Nephron progenitor cell (in vitro differentiated cells): ENCODE measurements at regions not wholly inside any gene's neighbourhood (a gene's known extent, or its start where the extent isn't known, plus 50 kb on each side); places are given as distances from the start of the nearest gene placed in this dataset.

ENCODE experiments used
- DNase-seq: peaks from one replicate; pipeline ENCODE4 v3.0.0; 2021
- H3K27ac Mint-ChIP-seq: 2 replicates; pipeline ENCODE4 v1.8.0; 2021; ENCODE audit warnings: mild to moderate bottlenecking, moderate library complexity, mixed read lengths
- H3K27me3 Mint-ChIP-seq: 2 replicates; pipeline ENCODE4 v1.8.0; 2021; ENCODE audit warnings: mild to moderate bottlenecking, low read depth, mixed read lengths; ENCODE audit not compliant: poor library complexity
- H3K36me3 Mint-ChIP-seq: 2 replicates; pipeline ENCODE4 v1.8.0; 2021; ENCODE audit warnings: low read depth, mixed read lengths
- H3K4me1 Mint-ChIP-seq: 2 replicates; pipeline ENCODE4 v1.8.0; 2021; ENCODE audit warnings: mixed read lengths
- H3K4me3 Mint-ChIP-seq: 2 replicates; pipeline ENCODE4 v1.8.0; 2021; ENCODE audit warnings: mild to moderate bottlenecking, moderate library complexity, mixed read lengths
- H3K9me3 Mint-ChIP-seq: 2 replicates; pipeline ENCODE4 v1.8.0; 2021; ENCODE audit warnings: mild to moderate bottlenecking, moderate library complexity, mixed read lengths
- TF ChIP-seq, protein P1 (sequence below): fragments of 200-600 bp; sonication (generic); IDR thresholded peaks from 2 replicates; pipeline ENCODE4 v1.5.0; 2021; ENCODE audit warnings: antibody characterized with exemption

DNA sequence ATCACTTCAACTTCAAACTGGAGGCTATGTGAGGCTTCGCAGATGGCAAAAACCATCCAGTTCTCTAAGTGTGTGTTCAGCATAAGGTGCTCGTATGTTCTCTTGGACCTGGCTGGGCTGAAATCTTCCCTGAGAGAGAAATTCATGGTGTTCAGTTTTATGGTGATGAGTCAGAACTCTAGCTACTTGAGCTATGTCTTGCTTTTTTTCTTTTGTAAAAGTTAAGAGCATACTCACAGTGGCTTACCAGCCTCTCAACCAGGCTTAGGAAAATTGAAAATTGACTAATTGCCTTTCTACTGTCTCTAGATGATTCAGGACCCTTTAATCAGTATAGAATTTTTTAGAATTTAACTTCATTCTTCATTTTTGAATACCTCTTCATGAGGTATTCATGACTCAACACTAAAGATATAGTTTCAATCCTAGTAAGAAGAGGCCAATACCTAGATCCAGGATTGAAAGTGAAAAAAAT is 617.5 kb downstream of the TBL1XR1 start:
- H3K4me3 Mint-ChIP-seq, result no peak overlapping the region
- TF ChIP-seq, protein P1, sequence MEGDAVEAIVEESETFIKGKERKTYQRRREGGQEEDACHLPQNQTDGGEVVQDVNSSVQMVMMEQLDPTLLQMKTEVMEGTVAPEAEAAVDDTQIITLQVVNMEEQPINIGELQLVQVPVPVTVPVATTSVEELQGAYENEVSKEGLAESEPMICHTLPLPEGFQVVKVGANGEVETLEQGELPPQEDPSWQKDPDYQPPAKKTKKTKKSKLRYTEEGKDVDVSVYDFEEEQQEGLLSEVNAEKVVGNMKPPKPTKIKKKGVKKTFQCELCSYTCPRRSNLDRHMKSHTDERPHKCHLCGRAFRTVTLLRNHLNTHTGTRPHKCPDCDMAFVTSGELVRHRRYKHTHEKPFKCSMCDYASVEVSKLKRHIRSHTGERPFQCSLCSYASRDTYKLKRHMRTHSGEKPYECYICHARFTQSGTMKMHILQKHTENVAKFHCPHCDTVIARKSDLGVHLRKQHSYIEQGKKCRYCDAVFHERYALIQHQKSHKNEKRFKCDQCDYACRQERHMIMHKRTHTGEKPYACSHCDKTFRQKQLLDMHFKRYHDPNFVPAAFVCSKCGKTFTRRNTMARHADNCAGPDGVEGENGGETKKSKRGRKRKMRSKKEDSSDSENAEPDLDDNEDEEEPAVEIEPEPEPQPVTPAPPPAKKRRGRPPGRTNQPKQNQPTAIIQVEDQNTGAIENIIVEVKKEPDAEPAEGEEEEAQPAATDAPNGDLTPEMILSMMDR, result no peak
- H3K4me1 Mint-ChIP-seq, result no peaks in the 10 kb centered on the region
- DNase-seq, result no peak
- peaks cover 7% of the 10 kb centered on the region for H3K9me3 Mint-ChIP-seq
- H3K27ac Mint-ChIP-seq, result no peak overlapping the region
- peaks cover 3% of the 10 kb centered on the region for H3K27me3 Mint-ChIP-seq
- H3K36me3 Mint-ChIP-seq, result no peaks in the 10 kb centered on the region

GRCh38 chr3:176578316-176578715 is 619.0 kb downstream of the TBL1XR1 start:
- H3K36me3 Mint-ChIP-seq, result no peaks in the 10 kb centered on the region
- H3K27ac Mint-ChIP-seq, result no peak overlapping the region
- peaks cover 3% of the 10 kb centered on the region for H3K27me3 Mint-ChIP-seq
- no peak for DNase-seq
- TF ChIP-seq, protein P1, result no peak
- H3K9me3 Mint-ChIP-seq, result peaks cover 3% of the 10 kb centered on the region
- H3K4me3 Mint-ChIP-seq, result no peak overlapping the region
- H3K4me1 Mint-ChIP-seq, result no peaks in the 10 kb centered on the region

DNA sequence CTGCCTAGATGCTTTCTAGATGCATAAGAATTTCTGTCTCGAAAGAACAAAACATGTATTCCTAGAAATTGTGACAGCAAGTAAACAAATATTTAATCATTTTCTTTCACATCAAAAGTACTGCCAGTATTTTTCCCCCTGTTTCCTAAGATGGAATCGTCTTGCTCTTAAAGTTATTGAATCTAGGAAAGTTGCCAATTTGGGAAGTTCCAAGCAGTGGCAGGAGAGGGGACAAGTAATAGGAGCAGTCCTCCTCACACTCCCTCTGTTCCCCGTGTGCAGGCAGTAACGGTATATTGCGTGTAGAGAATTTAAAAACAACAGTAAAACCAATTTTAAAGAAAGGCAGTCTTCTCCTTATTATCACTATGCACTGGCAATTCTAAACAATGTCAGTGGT is 619.8 kb downstream of the TBL1XR1 start:
- Mint-ChIP-seq H3K9me3 (no peaks in the 10 kb centered on the region), H3K27ac (no peak overlapping the region), H3K36me3 (no peaks in the 10 kb centered on the region), H3K4me3 (no peak overlapping the region), H3K4me1 (no peaks in the 10 kb centered on the region), H3K27me3 (peaks cover 3% of the 10 kb centered on the region)
- DNase-seq, result no peak
- TF ChIP-seq, protein P1, result no peak

- no peak overlapping the region for H3K4me3 Mint-ChIP-seq
- no peaks in the 10 kb centered on the region for H3K9me3 Mint-ChIP-seq
- H3K27me3 Mint-ChIP-seq, result peaks cover 3% of the 10 kb centered on the region
- no peak for DNase-seq
- TF ChIP-seq, protein P1, result no peak
- no peaks in the 10 kb centered on the region for H3K4me1 Mint-ChIP-seq
- H3K36me3 Mint-ChIP-seq, result no peaks in the 10 kb centered on the region
- no peak overlapping the region for H3K27ac Mint-ChIP-seq
Observed at GRCh38 chr3:176574786-176575185, 622.5 kb downstream of the TBL1XR1 start.

- Mint-ChIP-seq H3K9me3 (no peaks in the 10 kb centered on the region), H3K27ac (no peak overlapping the region), H3K27me3 (peaks cover 3% of the 10 kb centered on the region), H3K4me3 (no peak overlapping the region), H3K36me3 (no peaks in the 10 kb centered on the region), H3K4me1 (no peaks in the 10 kb centered on the region)
- TF ChIP-seq, protein P1, result no peak
- DNase-seq, result no peak
Observed at GRCh38 chr3:176571926-176572325, 625.4 kb downstream of the TBL1XR1 start.

DNA sequence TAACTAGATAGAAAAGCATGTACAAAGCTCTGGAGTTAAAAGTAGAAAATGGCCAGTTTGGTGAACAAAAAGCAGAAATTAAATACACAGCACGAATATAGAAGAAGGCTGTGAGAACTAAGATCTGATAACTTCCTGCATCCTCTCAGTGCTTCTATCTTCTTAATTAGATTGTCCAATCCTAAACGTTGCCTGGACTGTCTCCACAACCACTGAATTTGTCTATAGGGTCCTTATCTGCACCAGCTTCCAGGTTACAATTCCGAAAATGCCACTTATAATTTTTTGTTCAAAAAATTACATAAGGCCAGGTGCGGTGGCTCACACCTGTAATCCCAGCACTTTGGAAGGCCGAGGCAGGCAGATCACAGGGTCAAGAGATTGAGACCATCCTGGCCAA is 626.3 kb downstream of the TBL1XR1 start:
- TF ChIP-seq, protein P1, result no peak
- Mint-ChIP-seq H3K4me1 (no peaks in the 10 kb centered on the region), H3K27ac (no peak overlapping the region), H3K9me3 (no peaks in the 10 kb centered on the region), H3K36me3 (no peaks in the 10 kb centered on the region), H3K27me3 (peaks cover 3% of the 10 kb centered on the region), H3K4me3 (no peak overlapping the region)
- no peak for DNase-seq
